ENCODE measurements at regions not wholly inside any gene's neighbourhood (a gene's known extent, or its start where the extent isn't known, plus 50 kb on each side); places are given as distances from the start of the nearest gene placed in this dataset.

DNA sequence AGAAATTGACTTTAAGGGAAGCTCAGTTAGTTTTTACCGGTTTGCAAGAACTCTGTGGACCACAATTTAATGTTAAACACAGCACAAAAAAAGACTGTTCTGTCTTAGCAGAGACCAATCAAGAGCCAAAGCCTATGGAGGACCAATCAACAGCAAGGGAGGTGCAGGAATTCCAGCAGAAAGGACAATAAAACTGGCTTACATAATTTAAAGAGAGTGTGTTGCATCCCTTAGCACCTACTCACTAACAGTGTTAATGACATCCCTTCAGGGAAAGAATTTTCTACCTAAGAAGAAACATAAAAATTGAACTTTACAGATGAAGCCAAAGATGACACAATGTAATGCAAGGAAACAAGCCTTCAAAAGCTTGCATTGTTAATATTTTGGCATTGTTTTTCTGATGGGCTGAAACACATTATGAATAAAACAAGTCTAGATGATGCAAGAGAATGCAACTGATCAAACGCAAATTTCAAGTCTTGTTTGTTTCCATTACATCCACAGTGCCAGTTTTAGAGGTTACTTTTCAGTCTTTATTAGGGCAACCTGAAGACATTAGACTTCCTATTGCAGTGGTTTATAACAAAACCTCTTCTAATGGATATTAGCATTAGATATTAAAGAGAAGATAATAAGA lies 111.3 kb upstream of the FST start:
- Histone ChIP-seq H3K4me3 (ENCODE audit: low read depth, low read length, poor library complexity, severe bottlenecking) (no peak overlapping the region), H3K4me1 (ENCODE audit: insufficient read depth, low read length, poor library complexity, severe bottlenecking) (no peaks in the 10 kb centered on the region), H3K27ac (ENCODE audit: low read depth, low read length, poor library complexity, severe bottlenecking) (no peak overlapping the region), H3K36me3 (ENCODE audit: insufficient read depth, low read length, poor library complexity, severe bottlenecking) (no peaks in the 10 kb centered on the region), H3K9me3 (ENCODE audit: low read depth, low read length, poor library complexity, severe bottlenecking) (no peaks in the 10 kb centered on the region), H3K27me3 (replicated peaks; ENCODE audit: insufficient read depth, low read depth, low read length, poor library complexity) (no peaks in the 10 kb centered on the region)
- POLR2A ChIA-PET (ENCODE audit: low non-redundant PET) = no interaction called here
- no TSS peak for BruUV-seq (replicated peaks)
- CTCF ChIA-PET = no interaction called here
- intact Hi-C loops (cut with micrococcal nuclease; ENCODE audit: unreplicated experiment) = no loop called here
- TF ChIP-seq EZH2 (IDR thresholded peaks at IDR 0.05; ENCODE audit: borderline replicate concordance, low read depth, low read length, poor library complexity, severe bottlenecking) = no peak
- TF ChIP-seq, protein P1, sequence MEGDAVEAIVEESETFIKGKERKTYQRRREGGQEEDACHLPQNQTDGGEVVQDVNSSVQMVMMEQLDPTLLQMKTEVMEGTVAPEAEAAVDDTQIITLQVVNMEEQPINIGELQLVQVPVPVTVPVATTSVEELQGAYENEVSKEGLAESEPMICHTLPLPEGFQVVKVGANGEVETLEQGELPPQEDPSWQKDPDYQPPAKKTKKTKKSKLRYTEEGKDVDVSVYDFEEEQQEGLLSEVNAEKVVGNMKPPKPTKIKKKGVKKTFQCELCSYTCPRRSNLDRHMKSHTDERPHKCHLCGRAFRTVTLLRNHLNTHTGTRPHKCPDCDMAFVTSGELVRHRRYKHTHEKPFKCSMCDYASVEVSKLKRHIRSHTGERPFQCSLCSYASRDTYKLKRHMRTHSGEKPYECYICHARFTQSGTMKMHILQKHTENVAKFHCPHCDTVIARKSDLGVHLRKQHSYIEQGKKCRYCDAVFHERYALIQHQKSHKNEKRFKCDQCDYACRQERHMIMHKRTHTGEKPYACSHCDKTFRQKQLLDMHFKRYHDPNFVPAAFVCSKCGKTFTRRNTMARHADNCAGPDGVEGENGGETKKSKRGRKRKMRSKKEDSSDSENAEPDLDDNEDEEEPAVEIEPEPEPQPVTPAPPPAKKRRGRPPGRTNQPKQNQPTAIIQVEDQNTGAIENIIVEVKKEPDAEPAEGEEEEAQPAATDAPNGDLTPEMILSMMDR (conservative IDR thresholded peaks at IDR 0.05; ENCODE audit: low read depth, low read length) = no peak
- DNase-seq (ENCODE audit: low spot score) = no peak

DNA sequence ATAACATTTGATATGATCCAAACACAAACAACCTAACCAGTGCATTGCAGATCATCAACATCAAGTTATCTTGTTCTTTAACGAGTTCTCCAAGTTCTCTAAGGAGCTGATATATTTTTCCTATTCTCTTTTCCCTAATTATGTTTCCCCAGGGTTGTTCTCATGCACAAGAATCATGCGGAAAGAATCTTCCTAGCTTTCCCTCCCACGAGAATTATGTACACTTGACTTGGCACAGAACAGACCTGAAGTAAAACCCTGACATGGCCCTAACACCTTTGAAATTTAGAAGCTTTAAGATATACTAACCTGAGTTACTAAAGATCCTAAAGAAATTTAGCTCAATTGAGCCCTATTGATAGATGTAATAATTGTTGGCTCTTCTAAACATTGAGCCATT lies 110.7 kb upstream of the FST start:
- H3K4me3 ChIP-seq (ENCODE audit: low read depth, low read length, poor library complexity, severe bottlenecking) = no peak overlapping the region
- H3K27ac ChIP-seq (ENCODE audit: low read depth, low read length, poor library complexity, severe bottlenecking) = no peak overlapping the region
- H3K27me3 ChIP-seq (replicated peaks; ENCODE audit: insufficient read depth, low read depth, low read length, poor library complexity) = no peaks in the 10 kb centered on the region
- H3K9me3 ChIP-seq (ENCODE audit: low read depth, low read length, poor library complexity, severe bottlenecking) = no peaks in the 10 kb centered on the region
- no TSS peak for BruUV-seq (replicated peaks)
- no peak for DNase-seq (ENCODE audit: low spot score)
- TF ChIP-seq, protein P1 (conservative IDR thresholded peaks at IDR 0.05; ENCODE audit: low read depth, low read length) = no peak
- no peak for TF ChIP-seq EZH2 (IDR thresholded peaks at IDR 0.05; ENCODE audit: borderline replicate concordance, low read depth, low read length, poor library complexity, severe bottlenecking)
- no peaks in the 10 kb centered on the region for H3K4me1 ChIP-seq (ENCODE audit: insufficient read depth, low read length, poor library complexity, severe bottlenecking)
- CTCF ChIA-PET = no interaction called here
- no peaks in the 10 kb centered on the region for H3K36me3 ChIP-seq (ENCODE audit: insufficient read depth, low read length, poor library complexity, severe bottlenecking)
- POLR2A ChIA-PET (ENCODE audit: low non-redundant PET) = no interaction called here
- intact Hi-C loops (cut with micrococcal nuclease; ENCODE audit: unreplicated experiment) = no loop called here

GRCh38 chr5:53373451-53374158 lies 106.8 kb upstream of the FST start:
- DNase-seq (ENCODE audit: low spot score) = no peak
- no TSS peak for BruUV-seq (replicated peaks)
- H3K4me1 ChIP-seq (ENCODE audit: insufficient read depth, low read length, poor library complexity, severe bottlenecking) = no peaks in the 10 kb centered on the region
- no peak overlapping the region for H3K4me3 ChIP-seq (ENCODE audit: low read depth, low read length, poor library complexity, severe bottlenecking)
- no peak overlapping the region for H3K27ac ChIP-seq (ENCODE audit: low read depth, low read length, poor library complexity, severe bottlenecking)
- ChIA-PET POLR2A (ENCODE audit: low non-redundant PET) (no interaction called here), CTCF (no interaction called here)
- intact Hi-C loops (cut with micrococcal nuclease; ENCODE audit: unreplicated experiment) = no loop called here
- no peaks in the 10 kb centered on the region for H3K27me3 ChIP-seq (replicated peaks; ENCODE audit: insufficient read depth, low read depth, low read length, poor library complexity)
- H3K9me3 ChIP-seq (ENCODE audit: low read depth, low read length, poor library complexity, severe bottlenecking) = no peaks in the 10 kb centered on the region
- TF ChIP-seq EZH2 (IDR thresholded peaks at IDR 0.05; ENCODE audit: borderline replicate concordance, low read depth, low read length, poor library complexity, severe bottlenecking) = no peak
- TF ChIP-seq, protein P1 (conservative IDR thresholded peaks at IDR 0.05; ENCODE audit: low read depth, low read length) = no peak
- H3K36me3 ChIP-seq (ENCODE audit: insufficient read depth, low read length, poor library complexity, severe bottlenecking) = no peaks in the 10 kb centered on the region
